Choroid plexus epithelial cell (primary cell): ENCODE measurements at regions not wholly inside any gene's neighbourhood (a gene's known extent, or its start where the extent isn't known, plus 50 kb on each side); places are given as distances from the start of the nearest gene placed in this dataset.

ENCODE experiments used
- DNase-seq: peaks from one replicate; pipeline ENCODE4 v3.0.0-alpha.2; 2010; ENCODE audit warnings: low read depth
- H3K4me3 ChIP-seq: 2 replicates; pipeline ENCODE4 v1.5.1; 2011; ENCODE audit warnings: low read depth, mild to moderate bottlenecking, control low read depth, low read length, moderate library complexity
- CTCF ChIP-seq: conservative IDR thresholded peaks from 2 replicates; pipeline ENCODE4 v1.5.1; 2011; ENCODE audit warnings: low read depth, mild to moderate bottlenecking, control low read depth, inconsistent platforms, low read length, moderate library complexity

DNA sequence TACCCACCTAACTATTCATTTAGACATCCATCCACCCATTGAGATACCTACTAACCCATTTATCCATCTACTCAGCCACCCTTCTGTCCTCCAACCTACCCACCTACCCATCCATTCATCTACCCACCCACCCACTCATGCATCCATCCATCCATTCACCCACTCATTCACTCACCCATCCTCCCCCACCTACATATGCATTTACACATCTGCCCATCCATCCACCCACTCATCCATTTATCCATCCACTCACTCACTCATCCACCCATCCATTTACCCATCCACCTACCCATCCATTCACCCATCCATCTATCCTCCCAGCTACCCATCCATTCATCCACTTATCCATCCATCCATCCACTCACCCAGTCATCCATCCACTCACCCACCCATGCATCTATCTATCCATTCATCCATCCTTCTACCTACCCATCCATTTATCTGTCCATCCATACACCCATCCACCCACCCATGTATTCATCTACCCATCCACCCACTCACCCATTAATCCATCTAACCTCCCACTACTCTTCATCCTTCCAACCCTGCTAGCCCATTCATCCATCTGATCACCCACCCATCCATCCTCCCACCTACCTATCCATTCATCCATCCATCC lies 378.7 kb downstream of the CTTN start:
- no peak for TF ChIP-seq CTCF
- no peak for DNase-seq
- H3K4me3 ChIP-seq = no peak overlapping the region

- DNase-seq = no peak
- H3K4me3 ChIP-seq = no peak overlapping the region
- no peak for TF ChIP-seq CTCF
These were observed 380.6 kb downstream of the CTTN start for GRCh38 chr11:70778883-70779282.

DNA sequence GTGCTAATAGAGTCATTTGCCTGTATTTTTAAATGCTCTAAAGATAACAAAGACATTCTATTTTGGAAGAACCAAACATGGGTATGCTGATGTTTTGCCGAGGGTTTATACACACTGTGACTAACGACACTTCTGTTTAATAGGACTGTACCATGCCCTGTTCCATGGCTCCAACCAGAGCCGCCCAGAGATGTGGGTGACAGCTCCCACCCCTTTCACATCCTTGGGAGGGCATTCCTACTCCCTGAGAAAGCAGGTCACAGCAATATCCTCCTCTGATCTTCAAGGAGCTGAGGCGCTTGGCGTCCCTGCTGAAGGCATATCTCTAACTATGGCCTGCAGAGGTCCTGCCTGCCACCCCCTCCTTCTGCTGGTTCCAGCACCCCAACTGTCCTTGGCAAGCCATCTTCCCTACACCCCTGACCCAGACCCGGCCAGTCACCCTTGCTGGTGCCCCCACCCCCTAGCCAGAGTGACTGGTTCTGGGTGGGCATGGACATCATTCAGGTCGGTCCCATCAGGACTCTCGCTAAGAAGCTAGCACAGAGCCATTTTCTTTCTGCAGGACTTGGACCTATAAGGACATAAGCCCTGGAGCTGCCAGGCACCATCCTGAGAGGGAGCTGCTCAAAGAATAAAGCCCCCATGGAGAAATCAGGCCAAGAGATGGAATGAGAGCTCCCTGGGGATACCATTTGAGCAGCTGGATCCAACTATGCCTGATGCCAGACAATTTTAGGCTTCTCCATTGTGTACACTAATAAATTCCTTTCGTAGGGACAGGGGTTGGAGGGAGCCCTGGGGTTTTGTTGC lies 381.3 kb downstream of the CTTN start:
- H3K4me3 ChIP-seq = no peak overlapping the region
- no peak for TF ChIP-seq CTCF
- no peak for DNase-seq

DNA sequence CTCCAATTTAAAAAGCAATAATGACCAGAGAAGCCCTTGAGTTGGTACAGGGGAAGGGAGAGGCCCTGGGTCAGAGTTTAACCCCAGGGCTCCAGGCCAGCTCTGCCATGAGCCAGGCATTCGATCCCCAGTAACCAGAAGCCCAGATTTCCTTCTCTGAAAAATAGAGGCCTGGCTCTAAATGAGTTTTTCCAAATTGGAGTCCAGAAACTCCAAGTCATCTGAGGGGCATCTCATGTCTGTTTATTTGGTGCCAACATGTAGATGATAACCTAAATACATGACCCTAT lies 381.9 kb downstream of the CTTN start:
- H3K4me3 ChIP-seq = no peak overlapping the region
- TF ChIP-seq CTCF = no peak
- no peak for DNase-seq

GRCh38 chr11:70782401-70782913 lies 384.1 kb downstream of the CTTN start:
- DNase-seq = no peak
- TF ChIP-seq CTCF = no peak
- H3K4me3 ChIP-seq = no peak overlapping the region

GRCh38 chr11:70783356-70783755 lies 385.0 kb downstream of the CTTN start:
- no peak for DNase-seq
- H3K4me3 ChIP-seq = no peak overlapping the region
- TF ChIP-seq CTCF = no peak

GRCh38 chr11:70783821-70784220 lies 385.5 kb downstream of the CTTN start:
- H3K4me3 ChIP-seq = no peak overlapping the region
- no peak for TF ChIP-seq CTCF
- no peak for DNase-seq
